ENCODE measurements at regions not wholly inside any gene's neighbourhood (a gene's known extent, or its start where the extent isn't known, plus 50 kb on each side); places are given as distances from the start of the nearest gene placed in this dataset.

DNA sequence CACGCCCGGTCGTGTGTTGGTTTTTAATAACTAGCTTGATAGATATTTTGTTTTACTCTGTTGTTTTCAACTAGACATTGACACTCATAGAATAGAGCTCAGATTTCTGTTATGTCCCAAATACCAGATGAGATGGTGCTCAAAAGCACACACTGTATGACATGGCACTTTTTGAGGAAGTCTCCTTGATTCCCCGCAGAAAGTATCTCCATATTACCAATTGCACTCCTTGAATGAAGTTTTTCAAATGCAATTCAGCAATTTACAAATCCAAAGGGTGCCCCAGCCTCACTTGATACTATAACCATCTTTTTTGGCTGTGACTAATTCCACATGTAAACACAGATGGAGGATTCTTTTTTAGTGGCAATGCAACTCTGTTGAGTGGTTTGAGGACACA, 92.0 kb upstream of the IGF1R start:
- TF ChIP-seq, protein P1, sequence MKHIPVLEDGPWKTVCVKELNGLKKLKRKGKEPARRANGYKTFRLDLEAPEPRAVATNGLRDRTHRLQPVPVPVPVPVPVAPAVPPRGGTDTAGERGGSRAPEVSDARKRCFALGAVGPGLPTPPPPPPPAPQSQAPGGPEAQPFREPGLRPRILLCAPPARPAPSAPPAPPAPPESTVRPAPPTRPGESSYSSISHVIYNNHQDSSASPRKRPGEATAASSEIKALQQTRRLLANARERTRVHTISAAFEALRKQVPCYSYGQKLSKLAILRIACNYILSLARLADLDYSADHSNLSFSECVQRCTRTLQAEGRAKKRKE (CRISPR knock-in tag; IDR thresholded peaks at IDR 0.05; ENCODE audit: low read depth): no peak
- TF ChIP-seq, protein P2, sequence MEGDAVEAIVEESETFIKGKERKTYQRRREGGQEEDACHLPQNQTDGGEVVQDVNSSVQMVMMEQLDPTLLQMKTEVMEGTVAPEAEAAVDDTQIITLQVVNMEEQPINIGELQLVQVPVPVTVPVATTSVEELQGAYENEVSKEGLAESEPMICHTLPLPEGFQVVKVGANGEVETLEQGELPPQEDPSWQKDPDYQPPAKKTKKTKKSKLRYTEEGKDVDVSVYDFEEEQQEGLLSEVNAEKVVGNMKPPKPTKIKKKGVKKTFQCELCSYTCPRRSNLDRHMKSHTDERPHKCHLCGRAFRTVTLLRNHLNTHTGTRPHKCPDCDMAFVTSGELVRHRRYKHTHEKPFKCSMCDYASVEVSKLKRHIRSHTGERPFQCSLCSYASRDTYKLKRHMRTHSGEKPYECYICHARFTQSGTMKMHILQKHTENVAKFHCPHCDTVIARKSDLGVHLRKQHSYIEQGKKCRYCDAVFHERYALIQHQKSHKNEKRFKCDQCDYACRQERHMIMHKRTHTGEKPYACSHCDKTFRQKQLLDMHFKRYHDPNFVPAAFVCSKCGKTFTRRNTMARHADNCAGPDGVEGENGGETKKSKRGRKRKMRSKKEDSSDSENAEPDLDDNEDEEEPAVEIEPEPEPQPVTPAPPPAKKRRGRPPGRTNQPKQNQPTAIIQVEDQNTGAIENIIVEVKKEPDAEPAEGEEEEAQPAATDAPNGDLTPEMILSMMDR (IDR thresholded peaks at IDR 0.05): no peak
- TF ChIP-seq MYC (IDR thresholded peaks at IDR 0.05; ENCODE audit: borderline replicate concordance, low read length) (no peak), JUNB (IDR thresholded peaks at IDR 0.05) (no peak), POLR2A (IDR thresholded peaks at IDR 0.05; ENCODE audit: low read length) (no peak), NR3C1 (IDR thresholded peaks at IDR 0.05) (no peak), RAD21 (conservative IDR thresholded peaks at IDR 0.05 in 1 of 2, IDR thresholded peaks at IDR 0.05 in 1 of 2) (no peak), HDAC2 (IDR thresholded peaks at IDR 0.05) (no peak), EP300 (IDR thresholded peaks at IDR 0.05) (no peak), RFX5 (IDR thresholded peaks at IDR 0.05) (no peak), RNF2 (IDR thresholded peaks at IDR 0.05; ENCODE audit: borderline replicate concordance, low read depth) (no peak)
- TF ChIP-seq, protein P3, sequence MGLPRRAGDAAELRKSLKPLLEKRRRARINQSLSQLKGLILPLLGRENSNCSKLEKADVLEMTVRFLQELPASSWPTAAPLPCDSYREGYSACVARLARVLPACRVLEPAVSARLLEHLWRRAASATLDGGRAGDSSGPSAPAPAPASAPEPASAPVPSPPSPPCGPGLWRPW (IDR thresholded peaks at IDR 0.05): no peak
- TF ChIP-seq, protein P4, sequence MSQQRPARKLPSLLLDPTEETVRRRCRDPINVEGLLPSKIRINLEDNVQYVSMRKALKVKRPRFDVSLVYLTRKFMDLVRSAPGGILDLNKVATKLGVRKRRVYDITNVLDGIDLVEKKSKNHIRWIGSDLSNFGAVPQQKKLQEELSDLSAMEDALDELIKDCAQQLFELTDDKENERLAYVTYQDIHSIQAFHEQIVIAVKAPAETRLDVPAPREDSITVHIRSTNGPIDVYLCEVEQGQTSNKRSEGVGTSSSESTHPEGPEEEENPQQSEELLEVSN (IDR thresholded peaks at IDR 0.05; ENCODE audit: borderline replicate concordance, low read depth): no peak

Data from A549 (cell line).